ENCODE measurements at regions not wholly inside any gene's neighbourhood (a gene's known extent, or its start where the extent isn't known, plus 50 kb on each side); places are given as distances from the start of the nearest gene placed in this dataset.
A peak's percentile ranks its signal among the peaks of the same experiment; 100 is the strongest.
"Not testable (repeated sequence)": the region's sequence is repeated elsewhere in the genome, so short reads cannot be mapped to it uniquely, and the experiment has no call there.

DNA sequence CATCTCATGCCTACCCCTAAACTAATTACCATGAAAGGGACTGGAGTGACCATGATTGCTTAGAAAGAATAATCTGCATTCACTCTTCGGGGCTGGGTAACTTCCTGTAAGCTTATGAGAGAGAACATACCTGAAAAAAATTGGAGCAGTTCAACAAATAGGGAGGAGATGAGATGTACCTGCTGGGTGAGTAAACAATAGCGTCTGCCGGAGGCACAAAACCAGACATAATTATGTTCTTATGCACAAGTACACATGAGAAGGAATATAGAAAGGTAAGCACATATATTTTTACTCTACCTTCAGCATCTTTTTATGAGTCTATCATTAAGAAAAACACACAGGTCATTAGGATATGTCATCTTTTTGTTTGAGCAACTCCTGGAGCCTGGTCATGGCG is 224.6 kb upstream of the FERD3L start:
- no peak for DNase-seq

DNA sequence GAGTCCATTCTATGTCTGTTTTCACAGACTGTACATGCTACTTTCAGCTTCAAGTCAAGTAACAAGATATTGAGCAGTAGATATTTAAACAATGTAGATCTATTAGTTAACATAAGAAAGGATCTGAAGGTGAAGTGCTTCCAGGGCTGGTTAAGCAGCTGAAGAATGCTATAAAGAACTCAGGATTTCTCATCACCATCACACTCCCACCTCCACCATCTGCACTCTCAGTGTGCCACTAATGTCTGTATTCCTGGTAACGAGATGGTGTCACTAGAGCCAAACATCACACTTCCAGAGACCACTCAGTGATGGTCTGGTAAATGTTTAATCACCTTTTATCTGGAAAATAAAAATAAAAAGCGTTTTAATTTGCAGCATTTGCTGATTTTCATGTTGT is 224.0 kb upstream of the FERD3L start:
- no peak for DNase-seq

DNA sequence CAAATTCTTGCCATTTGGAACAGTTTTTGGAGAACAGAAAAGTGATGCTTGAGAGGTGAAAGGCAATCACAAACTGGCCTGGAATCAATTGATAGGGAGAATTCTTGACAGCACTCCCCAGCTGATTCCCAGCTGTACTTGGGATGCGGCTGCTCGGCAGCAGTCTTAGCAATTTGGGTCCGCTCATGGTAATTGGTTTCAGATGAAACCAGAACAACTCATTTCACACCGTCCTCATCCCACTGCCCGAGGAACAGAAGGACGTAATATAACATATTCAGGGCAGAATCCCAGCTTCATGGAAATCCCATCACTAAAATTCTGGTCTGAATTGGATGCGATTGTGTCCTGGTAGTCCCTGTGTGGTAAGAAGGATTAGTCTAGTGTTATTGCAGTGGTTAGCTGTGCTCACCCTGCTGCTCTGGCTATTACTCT is 223.3 kb upstream of the FERD3L start:
- no peak for DNase-seq

DNA sequence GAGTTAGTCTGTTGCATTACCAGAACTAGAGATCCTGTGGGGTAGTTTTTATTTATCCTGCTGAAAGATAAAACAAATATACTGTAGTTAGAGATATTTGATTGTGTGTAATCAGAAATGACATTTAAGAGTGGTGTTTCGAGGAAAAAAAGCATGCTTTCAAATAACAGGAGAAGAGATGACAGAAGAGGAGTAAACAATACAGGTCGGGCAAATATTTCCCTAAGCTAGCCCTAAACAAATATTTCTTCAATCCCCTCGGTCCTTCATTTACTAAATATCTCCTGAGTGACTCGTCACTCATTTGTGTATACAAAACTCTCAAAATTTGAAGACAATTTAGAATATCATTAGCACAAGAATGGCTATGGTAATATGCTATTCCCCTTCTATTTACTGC is 219.7 kb upstream of the FERD3L start:
- DNase-seq, result no peak

DNA sequence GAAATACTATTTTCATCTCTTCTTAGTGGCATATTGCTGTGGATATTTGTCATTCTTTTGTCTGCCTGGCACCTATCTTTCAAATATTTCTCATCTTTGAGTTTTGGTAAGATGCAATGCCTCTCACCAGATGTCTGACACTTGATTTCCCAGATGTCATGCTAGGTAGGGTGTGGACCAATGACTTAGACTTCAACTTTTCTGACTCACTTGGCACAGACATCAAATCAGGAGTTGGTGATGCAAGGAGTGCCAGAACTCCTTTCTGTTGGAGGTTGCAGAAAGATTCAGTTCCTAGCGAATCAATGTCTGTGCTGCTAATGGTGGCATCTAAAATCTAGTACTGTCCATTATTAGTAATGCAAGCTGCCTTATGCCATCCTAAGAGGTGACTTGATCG is 216.9 kb upstream of the FERD3L start:
- DNase-seq, result no peak

DNA sequence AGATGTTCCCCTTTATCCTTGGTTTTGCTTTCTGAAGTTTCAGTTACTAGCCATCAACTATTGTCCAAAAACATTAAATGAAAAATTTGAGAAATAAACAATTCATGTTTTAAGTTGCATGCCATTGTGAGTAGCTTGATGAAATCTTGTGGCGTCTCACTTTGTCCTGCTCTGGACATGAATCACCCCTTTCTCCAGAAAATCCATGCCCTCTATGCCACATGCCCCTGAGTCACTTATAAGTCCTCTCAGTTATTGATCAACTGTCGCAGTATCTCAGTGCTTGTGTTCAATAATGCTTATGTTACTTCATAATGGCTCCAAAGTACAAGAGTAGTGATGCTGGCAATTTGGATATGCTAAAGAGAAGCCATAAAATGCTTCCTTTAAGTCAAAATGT is 208.0 kb upstream of the FERD3L start:
- no peak for DNase-seq

DNA sequence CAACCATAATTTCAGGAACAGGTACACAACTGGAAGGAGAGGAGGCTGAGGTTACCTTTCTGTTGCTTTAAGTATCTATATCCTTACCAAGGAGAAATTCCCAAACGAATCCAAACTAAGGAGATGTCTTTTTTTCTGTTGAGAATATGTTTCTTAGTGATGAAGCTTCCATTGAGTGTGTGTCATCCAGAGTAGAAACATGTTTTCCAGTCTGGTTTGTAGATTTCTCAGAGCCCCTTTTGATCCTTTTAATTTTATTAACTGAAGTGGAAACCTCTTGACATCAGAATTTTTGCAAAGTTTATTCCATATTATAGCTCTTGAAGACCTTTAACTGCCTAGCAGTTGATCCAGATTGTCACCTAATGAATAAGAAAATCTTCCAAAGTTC is 207.1 kb upstream of the FERD3L start:
- no peak for DNase-seq

DNA sequence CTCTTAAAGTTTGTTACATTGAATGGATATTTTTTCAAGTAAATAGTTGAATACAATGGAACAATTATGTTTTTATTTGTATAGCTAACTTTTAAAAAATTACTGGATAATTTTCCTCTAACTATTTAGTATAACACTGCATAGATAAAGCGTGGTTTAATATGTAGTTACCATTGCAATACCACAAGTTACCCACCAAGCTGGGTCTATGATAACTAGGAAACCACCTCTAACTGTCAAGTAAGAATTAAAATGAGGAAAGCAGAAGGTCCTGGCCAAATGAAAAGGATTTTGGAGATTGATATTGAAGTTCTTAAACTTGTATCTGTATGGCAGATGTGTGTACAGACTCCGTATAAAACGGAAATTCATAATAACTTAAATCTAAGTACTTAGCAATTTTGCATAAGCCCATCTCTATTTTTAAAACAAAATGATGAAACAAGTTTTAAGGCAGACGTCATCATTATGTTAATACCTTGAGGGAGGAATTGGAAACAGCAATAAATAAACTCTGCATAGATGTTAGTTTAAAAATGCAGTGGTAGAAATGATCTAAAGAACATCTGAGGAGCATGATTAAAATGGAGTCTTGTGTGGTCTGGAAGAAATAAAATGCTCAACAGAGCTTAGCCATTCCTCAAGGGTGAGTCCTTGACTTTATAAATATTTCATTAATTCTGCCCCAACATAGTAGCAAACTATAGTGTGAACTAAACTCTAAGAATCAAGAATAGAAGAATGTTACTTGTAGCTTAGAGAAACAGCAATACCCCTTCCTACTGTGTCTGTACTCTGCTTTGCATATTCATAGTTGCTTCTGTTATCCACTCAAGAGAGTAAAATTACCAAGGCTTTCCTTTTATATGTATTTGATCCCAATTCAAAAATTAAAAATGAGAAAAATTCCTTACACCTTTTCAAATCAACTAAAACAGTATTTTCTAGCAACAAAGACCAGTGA is 206.4 kb upstream of the FERD3L start:
- no peak for DNase-seq

DNA sequence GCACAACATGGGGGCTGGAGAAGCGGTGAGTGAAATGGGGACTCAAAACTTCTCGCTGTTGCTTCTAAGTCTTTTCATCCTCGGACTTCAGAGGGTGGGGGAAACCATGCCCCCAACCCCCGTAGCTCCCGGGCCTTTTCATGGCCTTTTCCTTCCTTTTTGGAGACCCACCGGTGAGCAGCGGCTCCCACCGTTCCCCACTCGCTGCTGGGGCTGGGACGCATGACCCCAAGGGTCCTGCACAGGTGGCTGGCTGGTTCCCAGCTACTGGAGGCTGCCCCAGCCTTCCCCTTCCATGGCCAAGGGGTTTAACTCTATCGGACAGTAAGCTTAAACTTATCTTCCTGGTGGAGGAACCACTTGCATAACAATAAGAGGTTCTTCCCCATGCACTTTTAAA is 194.3 kb upstream of the FERD3L start:
- DNase-seq, result no peak

DNA sequence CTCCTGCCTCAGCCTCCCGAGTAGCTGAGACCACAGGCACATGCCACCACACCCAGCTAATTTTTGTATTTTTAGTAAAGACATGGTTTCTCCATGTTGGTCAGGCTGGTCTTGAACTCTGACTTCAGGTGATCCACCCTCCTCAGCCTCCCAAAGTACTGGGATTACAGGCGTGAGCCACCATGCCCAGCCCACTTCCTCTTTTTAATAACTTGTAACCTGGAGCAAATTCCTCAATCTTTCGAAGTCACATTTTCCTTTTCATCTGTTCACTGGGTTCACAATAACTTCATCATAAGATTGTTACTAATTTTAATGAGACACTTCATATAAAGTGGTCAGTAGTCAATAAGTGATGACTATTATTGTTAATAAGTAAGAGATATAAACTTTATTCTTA is 193.3 kb upstream of the FERD3L start:
- not testable (repeated sequence) for DNase-seq

DNA sequence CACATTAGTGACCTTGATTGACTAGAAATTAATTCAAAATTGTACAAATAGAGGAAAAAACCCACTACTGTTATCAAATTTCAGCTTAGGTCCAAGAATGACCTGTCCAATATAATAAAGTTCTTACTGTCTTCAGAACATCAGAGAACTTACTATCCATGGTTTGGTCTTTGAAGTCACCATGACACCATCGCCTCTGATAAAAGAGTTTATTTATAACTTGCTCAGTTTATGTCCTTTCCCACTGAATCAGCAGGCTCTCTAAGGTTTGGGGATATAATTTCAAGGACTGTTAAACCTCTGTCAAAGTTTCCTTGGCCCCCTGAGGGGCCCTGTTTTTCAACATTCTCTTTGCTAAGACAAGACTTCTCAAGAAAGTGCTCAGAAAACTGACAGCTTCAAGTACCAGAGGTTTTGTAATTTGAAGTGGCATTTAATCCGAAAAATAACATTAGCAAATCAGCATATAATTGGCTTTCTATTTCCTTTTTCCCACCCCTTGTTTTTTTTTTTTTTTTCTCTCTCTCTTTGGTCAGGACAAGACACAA is 191.7 kb upstream of the FERD3L start:
- DNase-seq, result no peak

DNA sequence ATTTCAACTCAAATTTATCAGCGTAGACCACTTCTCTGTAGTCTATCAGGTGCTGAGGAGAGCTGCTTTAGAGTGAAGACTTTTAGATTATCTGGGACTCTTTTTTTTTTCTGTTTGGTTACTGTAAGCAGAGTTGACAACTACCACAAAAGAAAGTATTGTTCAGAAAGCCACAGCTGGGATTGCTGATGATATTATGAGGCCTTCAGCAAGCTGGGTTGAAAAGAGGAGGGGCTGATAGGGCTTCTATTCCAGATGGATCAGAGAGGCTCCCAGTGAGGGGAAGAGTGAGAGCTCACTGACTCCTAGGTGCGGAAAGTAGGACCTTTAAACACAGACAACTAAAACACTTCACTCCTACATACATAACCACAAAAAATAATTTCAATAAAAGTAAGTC is 188.5 kb upstream of the FERD3L start:
- no peak for DNase-seq

DNA sequence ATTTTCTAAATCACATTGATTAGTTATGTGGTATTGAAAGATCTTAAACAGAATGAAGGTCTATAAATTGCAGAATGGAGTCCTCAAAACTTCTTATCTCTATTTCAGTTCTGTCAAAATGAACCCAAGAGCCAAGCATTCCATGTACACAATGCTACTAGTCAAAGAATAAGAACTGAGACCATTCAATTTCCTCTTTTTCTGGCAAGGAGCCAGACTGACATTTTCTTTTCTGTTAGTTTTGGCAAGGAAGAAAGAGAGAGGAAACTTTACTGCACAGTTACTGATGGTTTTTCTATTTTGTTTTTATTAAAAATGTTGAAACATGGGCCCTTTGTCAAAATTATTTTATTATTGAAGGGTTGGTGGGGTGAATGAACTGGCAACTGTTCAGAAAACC is 181.8 kb upstream of the FERD3L start:
- DNase-seq, result peak; percentile 23

DNA sequence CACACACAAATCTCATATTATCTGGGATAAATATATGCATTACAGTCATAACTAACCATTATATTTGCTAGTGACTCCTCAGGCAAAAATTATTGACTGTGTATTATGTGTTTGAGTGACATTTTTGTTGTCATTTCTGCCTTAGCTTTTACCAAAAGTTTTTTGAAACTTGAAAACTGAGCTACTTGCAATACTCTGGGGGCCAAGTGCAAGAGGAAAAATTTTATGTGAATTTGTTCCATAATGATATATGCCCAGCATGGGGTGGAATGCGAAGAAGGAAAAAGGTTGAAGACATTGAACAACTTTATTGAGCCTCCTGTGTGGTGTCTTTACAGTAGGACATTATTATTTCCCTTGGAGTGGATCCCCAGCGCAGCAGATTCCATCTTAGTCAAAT is 176.8 kb upstream of the FERD3L start:
- DNase-seq, result no peak

DNA sequence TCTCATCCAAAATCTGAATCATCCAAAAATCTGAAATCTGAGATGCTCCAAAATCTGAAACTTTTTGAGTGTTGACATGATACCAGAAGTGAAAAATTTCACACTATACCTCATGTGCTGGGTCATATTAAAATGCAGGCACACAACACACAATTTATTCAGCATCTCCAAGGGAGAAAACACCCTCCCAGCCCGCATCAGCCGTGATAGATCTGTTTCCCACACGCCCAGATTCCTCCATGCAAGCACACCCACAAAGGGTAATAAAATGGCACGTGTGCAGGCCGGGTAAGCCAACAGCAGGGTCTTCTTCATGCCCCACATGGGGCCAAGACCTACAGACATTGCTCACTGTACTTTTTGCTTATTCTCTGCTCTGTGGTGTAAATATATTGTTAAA is 173.1 kb upstream of the FERD3L start:
- DNase-seq, result no peak

DNA sequence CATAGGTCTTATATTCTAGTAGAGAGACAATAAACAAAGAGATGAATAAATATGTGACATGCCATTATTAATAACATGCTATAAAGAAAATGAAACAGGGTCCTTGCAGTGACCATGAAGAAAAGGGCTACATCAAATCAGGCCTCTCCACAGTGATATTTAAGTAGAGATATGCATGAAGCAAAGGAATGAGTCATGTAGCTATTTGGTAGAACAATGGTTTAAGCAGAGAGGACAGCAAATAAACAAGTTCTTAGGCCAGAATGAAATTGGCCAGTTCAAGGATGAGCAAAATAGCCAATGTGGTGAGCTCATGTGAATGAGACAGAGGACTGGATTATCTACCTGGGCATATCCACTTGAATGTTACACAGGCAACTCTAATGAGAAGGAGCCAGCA is 172.2 kb upstream of the FERD3L start:
- DNase-seq, result no peak

DNA sequence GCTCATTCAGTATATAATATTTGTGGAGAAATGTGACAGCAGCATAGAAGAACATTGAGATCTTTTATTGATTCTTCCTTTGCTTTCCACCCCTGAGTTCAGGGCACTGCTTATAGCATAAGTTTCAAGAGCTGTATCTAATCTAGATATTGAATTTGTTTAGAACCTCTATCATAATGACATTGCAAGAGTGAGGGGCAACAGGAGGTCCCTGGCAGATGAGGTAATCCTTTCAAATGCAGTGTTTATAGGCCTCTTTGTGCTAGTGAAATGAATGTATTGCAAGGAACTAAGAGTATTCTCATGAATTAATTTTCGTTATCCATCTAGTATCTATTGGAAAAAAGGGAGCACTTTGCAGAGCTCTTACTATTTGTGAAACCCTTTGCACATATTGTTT is 167.2 kb upstream of the FERD3L start:
- no peak for DNase-seq

DNA sequence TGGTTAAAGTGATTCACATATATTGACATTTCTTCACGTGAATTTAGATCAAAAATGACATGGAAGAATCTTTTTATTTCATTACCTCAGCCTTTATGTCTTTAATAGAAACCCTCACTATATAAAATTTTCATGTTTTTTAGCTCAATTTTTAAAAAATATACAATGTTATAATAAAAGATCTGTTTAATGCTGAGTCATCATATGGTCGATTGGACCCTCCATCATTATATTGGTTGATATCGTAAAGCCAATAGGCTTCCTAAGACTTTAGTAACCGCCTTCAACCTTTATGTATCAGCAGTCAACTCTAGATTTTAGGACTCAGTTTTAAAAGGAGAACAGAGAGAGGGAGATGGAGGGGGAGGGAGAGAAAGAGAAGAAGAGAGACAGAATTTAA is 162.3 kb upstream of the FERD3L start:
- DNase-seq, result no peak

DNA sequence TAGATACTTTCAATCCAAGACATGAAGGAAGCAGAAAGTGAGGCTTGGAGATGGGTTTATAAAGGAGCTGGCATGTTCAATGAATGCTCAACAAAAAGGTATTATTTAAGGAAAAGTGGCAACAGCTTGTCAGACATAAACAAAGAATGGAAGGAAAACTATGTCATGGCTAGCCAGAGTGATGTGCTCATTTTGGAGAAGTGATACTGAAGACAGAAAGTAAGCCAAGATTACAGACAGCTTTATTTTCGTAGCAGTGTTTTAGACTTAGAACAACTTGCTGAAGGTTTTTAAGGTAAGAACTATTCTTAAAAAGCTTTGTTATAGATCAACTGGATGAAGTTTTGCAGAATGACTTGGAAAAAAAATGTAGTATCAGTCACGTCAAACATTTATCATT is 160.5 kb upstream of the FERD3L start:
- DNase-seq, result no peak

DNA sequence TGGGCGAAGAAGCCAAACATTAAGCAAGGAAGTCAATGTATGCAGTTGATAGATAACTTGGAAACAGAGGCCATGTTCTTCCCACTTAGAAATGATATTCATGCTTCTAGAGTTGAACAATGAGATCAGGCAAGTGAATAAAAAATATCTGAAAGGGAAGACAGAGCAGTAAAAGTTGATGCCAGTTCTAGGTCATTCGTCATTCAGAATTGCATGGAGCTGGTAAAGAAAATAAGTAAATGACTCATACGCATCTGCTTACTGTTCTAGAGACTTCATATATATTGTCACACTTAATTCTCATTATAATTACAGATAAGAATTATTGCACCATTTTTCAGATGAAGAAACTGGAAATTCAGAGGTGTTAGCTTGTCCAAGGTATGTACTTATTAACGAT is 158.9 kb upstream of the FERD3L start:
- DNase-seq, result no peak

DNA sequence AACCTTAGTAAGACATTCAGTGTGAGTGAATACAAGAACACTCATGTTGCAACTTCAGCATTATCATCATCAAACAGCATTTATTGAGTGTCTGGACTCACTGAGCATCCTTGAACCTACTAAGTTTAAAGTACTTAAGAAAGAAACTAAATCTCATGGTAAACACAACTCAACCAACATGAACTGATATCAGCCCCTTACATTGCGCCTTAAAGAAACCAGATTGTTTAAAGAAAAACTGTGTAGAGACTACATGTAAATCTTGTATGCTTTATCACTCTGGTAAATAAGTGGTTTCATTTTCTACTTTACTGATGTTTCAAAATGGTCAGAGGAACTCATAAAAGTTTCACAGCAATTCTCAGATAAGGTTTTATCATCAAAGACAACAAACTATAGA is 157.5 kb upstream of the FERD3L start:
- no peak for DNase-seq

DNA sequence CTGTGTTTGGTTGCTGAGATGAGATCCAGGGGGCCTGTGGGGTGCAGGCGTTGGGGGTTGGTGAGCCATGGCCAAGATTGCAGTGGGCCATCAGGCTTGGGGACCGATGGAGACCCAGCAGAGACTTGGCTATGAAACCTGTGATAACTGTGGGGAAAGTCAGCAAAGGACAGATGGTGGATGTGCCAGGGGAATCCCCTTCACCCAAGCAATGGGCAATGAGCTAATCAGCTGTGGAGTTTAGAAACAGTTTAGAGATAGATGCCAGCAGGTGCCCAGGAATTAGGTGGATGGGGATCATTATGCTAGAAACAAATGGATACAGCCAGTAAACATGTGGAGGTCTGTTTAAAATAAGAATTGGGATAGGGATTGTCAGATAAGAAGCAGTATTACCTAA is 151.4 kb upstream of the FERD3L start:
- DNase-seq, result no peak

DNA sequence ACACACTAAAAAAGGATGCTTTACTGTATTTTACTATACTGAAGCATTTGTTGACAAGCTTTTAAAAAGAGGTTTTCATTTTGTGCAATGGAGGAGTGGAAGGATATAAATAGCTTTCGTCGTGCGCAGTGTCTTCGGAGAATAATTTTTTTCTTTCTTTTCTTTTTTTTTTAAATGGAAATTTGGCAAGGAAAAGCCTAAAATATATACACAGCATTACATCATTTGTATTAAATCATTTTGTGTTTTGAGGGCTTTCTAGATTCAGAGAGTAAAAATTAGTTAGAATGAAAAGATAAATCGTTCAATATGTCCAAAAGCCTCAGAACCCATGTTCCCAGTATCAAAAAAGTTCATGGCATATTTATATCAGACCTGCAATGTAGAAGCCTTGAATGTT is 150.2 kb upstream of the FERD3L start:
- DNase-seq, result no peak

DNA sequence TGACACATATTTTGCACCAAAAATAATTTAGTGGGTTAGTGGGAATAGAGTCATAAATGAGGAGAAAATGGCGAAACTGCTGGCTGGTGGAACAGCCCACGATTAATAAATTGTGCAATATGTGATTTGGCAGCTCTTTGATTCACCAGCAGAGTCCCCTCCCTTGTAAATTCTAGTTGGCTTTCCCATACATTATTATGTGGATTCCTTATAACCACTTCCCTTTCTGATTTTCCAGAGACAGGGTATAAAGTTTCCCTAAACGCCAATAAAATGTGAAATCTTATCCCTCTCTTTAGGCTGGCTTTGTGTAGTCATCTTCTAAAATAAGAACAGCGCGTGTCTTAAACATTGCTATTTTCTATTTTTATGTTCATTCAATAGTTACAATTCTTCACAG is 149.4 kb upstream of the FERD3L start:
- DNase-seq, result peak; percentile 36

DNA sequence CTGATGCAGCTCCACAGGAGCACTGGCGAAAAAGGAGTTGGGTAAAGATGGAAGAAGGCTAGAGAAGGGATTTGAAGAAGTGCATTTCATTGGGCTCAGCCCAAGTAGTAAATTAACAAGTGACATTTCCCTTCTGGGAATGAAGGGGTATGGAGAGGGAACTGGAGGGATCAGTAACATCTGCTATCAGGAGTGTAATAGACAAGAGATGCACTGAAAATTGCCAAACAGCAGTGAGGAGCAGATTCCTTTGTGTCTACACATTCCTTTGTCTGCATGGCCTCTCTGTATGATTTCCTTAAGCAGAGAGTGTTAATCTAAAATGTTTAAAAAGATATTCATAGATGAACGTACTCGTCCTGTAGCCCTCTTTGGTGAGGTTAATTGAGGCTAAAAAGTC is 148.2 kb upstream of the FERD3L start:
- no peak for DNase-seq

All from hindlimb muscle (tissue), 1 donor.